ENCODE measurements at regions not wholly inside any gene's neighbourhood (a gene's known extent, or its start where the extent isn't known, plus 50 kb on each side); places are given as distances from the start of the nearest gene placed in this dataset.

DNA sequence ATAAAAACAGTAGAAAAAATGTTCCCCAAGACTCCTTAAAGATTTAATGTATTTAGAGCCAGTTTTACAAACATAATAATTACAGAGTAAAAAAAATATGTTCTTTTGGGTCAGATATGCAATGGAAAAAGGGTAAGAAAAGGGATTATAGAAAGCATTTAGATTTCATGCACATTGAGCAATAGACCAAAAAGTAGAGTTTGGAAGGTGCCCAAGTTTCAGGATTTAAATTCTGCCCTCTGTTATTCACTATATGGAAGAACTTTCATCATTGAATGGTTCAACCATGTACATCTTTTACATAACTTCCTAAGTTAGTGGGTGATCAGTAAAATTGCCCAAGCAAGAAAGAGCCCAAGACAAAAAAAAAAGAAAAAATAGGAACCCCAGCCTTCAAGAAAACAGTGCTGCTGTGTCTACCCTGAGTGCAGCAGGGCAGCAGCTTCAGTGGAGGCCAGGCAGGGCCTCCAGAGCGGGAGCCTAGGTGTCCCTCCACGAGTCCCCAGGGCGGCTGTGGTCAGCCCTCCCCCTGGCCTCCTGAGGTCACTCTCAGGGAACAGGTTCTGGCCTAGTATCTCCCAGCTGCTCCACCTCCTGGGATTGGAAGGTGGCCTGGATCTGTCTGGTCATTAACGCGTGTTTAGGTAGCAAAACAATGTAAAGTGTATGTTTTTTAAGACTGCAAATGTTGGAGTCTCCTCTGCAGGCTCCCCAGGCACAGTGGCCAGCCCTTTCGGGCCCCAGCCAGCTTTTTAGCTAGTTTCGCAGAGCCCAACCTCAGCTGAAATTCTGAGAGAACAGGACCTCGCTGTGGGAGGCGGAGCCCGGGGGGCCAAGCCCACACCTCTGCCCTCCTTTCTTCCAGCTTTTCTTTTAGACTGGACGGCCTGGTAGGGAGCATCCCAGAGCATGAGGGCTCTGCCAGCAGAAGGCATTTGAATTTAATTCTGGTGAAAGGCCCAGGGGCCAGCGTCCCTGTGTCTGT lies 77.3 kb downstream of the TEX51 start:
- CTCF ChIA-PET (ENCODE audit: partially characterized antibody): interaction anchor here (0.9 to 1.7 kb wide), 3 partner anchors 138 to 199 kb away, joined by 3 to 5 read pairs (median 3); no protein-coding TSS in a partner anchor

More for the DNA sequence above, 77.3 kb downstream of the TEX51 start:
- Histone ChIP-seq H3K4me1 (replicated peaks in 1 of 4; ENCODE audit: control insufficient read depth in 3 of 4, insufficient read depth in 4 of 4, low read length in 3 of 4) (peaks cover 0 to 11% (median 2%) of the 10 kb centered on the region in 4 experiments; a peak in 4 of 7 replicates), H3K9me3 (ENCODE audit: insufficient read depth in 2 of 2, low read depth in 1 of 2, low read length in 1 of 2) (no peaks in the 10 kb centered on the region), H2BK20ac (ENCODE audit: low read length) (no peak overlapping the region), H3K56ac (replicated peaks; ENCODE audit: insufficient read length, low read depth, low read length) (no peak overlapping the region), H3K27me3 (replicated peaks in 1 of 4; ENCODE audit: control insufficient read depth in 3 of 4, extremely low read depth in 1 of 4, insufficient read depth in 3 of 4, low read length in 3 of 4) (peaks cover 0 to 6% (median 4%) of the 10 kb centered on the region in 4 experiments; a peak in 3 of 7 replicates), H3K4me2 (ENCODE audit: insufficient read depth in 1 of 2, low read depth in 2 of 2, low read length in 2 of 2) (no peak overlapping the region), H2AK5ac (ENCODE audit: low read depth, low read length) (no peak overlapping the region), H3K79me1 (ENCODE audit: low read depth, low read length) (no peaks in the 10 kb centered on the region), H2BK15ac (ENCODE audit: low read length) (no peak overlapping the region), H4K20me1 (replicated peaks in 1 of 2; ENCODE audit: control insufficient read depth in 1 of 2, insufficient read depth in 2 of 2, low read length in 2 of 2) (no peaks in the 10 kb centered on the region), H2AFZ (ENCODE audit: low read length) (0 out of 2 replicates have a peak overlapping the region, but pooled peaks have one; percentile 61), H2BK12ac (ENCODE audit: low read depth, low read length) (no peak overlapping the region), H4K5ac (ENCODE audit: insufficient read length, low read depth, low read length) (no peak overlapping the region), H3K9ac (replicated peaks in 1 of 4; ENCODE audit: extremely low read depth in 1 of 4, low read depth in 3 of 4, low read length in 3 of 4) (no peak overlapping the region), H2BK120ac (replicated peaks; ENCODE audit: low read depth, low read length) (no peak overlapping the region), H2BK5ac (ENCODE audit: low read depth, low read length) (no peak overlapping the region), H3K4me3 (ENCODE audit: extremely low read depth in 1 of 4, insufficient read depth in 2 of 4, low read depth in 3 of 4, low read length in 4 of 4) (no peak overlapping the region), H3K23ac (ENCODE audit: insufficient read length) (no peak overlapping the region), H4K8ac (ENCODE audit: extremely low read depth, insufficient read depth, low read length) (peak overlapping the region; percentile 1; the same call in 1 of the 2 replicates), H3K4ac (replicated peaks; ENCODE audit: insufficient read length, low read depth, low read length) (no peak overlapping the region), H3K79me2 (ENCODE audit: control insufficient read depth in 1 of 2, insufficient read depth in 2 of 2, low read length in 2 of 2) (no peaks in the 10 kb centered on the region), H3K36me3 (ENCODE audit: control insufficient read depth in 2 of 4, insufficient read depth in 4 of 4, low read length in 3 of 4) (no peaks in the 10 kb centered on the region), H3K18ac (ENCODE audit: extremely low read depth, low read length) (no peak overlapping the region), H3K14ac (ENCODE audit: insufficient read length) (no peak overlapping the region), H3K27ac (ENCODE audit: low read depth, low read length) (no peak overlapping the region), H4K91ac (replicated peaks; ENCODE audit: insufficient read length, low read length) (no peak overlapping the region), H3K23me2 (ENCODE audit: low read depth, low read length) (no peaks in the 10 kb centered on the region)
- POLR2A ChIA-PET (ENCODE audit: partially characterized antibody): no interaction called here
- no peak for TF ChIP-seq CHD2 (IDR thresholded peaks at IDR 0.05; ENCODE audit: low read length)
- FAIRE-seq (no peak), DNase-seq (ENCODE audit: low read depth in 1 of 2, low spot score in 2 of 2) (no peak)
- WGBS, 2 experiments (ENCODE audit: extremely low coverage in 1 of 2, insufficient coverage in 1 of 2, insufficient read length in 1 of 2, insufficient replicate concordance in 2 of 2, low coverage in 1 of 2, low lambda C conversion rate in 2 of 2, missing lambda C conversion rate in 1 of 2): 78% methylated on average over 12 of the region's 12 CpGs; no CpG with 5 or more reads in 1 of the 2 experiments

Data from H1 (cell line).